ENCODE measurements at regions not wholly inside any gene's neighbourhood (a gene's known extent, or its start where the extent isn't known, plus 50 kb on each side); places are given as distances from the start of the nearest gene placed in this dataset.
A peak's percentile ranks its signal among the peaks of the same experiment; 100 is the strongest.

DNA sequence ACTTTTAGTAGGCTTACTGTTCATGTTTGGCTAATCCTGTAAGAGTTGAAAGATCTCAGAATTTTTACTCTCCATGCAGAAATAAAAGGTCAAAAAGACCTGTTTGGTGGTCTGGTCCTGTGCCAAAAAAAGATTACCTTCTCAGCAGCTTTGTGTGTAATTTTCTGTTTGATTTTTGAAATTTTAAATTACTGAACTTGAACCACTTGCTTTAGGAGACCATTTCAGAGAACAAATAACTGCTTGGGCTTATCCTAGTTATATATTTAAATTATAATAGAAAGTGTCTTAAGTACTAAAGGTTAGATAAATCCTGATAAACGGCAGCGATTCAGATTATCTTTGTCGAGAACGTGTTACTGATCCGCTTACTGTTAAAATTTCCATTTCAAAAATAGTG is 118.3 kb upstream of the GRIK2 start:
- ATAC-seq, result no peak
- TF ChIP-seq CSDC2 (CRISPR knock-in tag; IDR thresholded peaks at IDR 0.05) (no peak), ZC3H10 (CRISPR knock-in tag; IDR thresholded peaks at IDR 0.05) (no peak), ARNTL (CRISPR knock-in tag; IDR thresholded peaks at IDR 0.05; ENCODE audit: borderline replicate concordance, low read depth) (no peak), GLIS3 (CRISPR knock-in tag; IDR thresholded peaks at IDR 0.05) (no peak), TCF4 (CRISPR knock-in tag; IDR thresholded peaks at IDR 0.05; ENCODE audit: borderline replicate concordance) (no peak), OSR1 (CRISPR knock-in tag; IDR thresholded peaks at IDR 0.05) (no peak), ZFP30 (CRISPR knock-in tag; IDR thresholded peaks at IDR 0.05) (no peak), SNAI2 (CRISPR knock-in tag; IDR thresholded peaks at IDR 0.05) (no peak), PPARA (CRISPR knock-in tag; IDR thresholded peaks at IDR 0.05; ENCODE audit: borderline replicate concordance) (no peak), RARB (CRISPR knock-in tag; IDR thresholded peaks at IDR 0.05) (no peak), ZNF565 (CRISPR knock-in tag; conservative IDR thresholded peaks at IDR 0.05; ENCODE audit: low read depth) (no peak)
- TF ChIP-seq, protein P1, sequence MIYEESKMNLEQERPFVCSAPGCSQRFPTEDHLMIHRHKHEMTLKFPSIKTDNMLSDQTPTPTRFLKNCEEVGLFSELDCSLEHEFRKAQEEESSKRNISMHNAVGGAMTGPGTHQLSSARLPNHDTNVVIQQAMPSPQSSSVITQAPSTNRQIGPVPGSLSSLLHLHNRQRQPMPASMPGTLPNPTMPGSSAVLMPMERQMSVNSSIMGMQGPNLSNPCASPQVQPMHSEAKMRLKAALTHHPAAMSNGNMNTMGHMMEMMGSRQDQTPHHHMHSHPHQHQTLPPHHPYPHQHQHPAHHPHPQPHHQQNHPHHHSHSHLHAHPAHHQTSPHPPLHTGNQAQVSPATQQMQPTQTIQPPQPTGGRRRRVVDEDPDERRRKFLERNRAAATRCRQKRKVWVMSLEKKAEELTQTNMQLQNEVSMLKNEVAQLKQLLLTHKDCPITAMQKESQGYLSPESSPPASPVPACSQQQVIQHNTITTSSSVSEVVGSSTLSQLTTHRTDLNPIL (CRISPR knock-in tag; IDR thresholded peaks at IDR 0.05; ENCODE audit: low read depth), result no peak
- TF ChIP-seq, protein P2, sequence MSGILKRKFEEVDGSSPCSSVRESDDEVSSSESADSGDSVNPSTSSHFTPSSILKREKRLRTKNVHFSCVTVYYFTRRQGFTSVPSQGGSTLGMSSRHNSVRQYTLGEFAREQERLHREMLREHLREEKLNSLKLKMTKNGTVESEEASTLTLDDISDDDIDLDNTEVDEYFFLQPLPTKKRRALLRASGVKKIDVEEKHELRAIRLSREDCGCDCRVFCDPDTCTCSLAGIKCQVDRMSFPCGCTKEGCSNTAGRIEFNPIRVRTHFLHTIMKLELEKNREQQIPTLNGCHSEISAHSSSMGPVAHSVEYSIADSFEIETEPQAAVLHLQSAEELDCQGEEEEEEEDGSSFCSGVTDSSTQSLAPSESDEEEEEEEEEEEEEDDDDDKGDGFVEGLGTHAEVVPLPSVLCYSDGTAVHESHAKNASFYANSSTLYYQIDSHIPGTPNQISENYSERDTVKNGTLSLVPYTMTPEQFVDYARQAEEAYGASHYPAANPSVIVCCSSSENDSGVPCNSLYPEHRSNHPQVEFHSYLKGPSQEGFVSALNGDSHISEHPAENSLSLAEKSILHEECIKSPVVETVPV (CRISPR knock-in tag; IDR thresholded peaks at IDR 0.05), result no peak
- TF ChIP-seq, protein P3, sequence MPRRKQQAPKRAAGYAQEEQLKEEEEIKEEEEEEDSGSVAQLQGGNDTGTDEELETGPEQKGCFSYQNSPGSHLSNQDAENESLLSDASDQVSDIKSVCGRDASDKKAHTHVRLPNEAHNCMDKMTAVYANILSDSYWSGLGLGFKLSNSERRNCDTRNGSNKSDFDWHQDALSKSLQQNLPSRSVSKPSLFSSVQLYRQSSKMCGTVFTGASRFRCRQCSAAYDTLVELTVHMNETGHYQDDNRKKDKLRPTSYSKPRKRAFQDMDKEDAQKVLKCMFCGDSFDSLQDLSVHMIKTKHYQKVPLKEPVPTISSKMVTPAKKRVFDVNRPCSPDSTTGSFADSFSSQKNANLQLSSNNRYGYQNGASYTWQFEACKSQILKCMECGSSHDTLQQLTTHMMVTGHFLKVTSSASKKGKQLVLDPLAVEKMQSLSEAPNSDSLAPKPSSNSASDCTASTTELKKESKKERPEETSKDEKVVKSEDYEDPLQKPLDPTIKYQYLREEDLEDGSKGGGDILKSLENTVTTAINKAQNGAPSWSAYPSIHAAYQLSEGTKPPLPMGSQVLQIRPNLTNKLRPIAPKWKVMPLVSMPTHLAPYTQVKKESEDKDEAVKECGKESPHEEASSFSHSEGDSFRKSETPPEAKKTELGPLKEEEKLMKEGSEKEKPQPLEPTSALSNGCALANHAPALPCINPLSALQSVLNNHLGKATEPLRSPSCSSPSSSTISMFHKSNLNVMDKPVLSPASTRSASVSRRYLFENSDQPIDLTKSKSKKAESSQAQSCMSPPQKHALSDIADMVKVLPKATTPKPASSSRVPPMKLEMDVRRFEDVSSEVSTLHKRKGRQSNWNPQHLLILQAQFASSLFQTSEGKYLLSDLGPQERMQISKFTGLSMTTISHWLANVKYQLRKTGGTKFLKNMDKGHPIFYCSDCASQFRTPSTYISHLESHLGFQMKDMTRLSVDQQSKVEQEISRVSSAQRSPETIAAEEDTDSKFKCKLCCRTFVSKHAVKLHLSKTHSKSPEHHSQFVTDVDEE (CRISPR knock-in tag; IDR thresholded peaks at IDR 0.05), result no peak
- TF ChIP-seq, protein P4, sequence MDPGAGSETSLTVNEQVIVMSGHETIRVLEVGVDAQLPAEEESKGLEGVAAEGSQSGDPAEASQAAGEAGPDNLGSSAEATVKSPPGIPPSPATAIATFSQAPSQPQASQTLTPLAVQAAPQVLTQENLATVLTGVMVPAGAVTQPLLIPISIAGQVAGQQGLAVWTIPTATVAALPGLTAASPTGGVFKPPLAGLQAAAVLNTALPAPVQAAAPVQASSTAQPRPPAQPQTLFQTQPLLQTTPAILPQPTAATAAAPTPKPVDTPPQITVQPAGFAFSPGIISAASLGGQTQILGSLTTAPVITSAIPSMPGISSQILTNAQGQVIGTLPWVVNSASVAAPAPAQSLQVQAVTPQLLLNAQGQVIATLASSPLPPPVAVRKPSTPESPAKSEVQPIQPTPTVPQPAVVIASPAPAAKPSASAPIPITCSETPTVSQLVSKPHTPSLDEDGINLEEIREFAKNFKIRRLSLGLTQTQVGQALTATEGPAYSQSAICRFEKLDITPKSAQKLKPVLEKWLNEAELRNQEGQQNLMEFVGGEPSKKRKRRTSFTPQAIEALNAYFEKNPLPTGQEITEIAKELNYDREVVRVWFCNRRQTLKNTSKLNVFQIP (CRISPR knock-in tag; IDR thresholded peaks at IDR 0.05; ENCODE audit: borderline replicate concordance, low read depth), result no peak

DNA sequence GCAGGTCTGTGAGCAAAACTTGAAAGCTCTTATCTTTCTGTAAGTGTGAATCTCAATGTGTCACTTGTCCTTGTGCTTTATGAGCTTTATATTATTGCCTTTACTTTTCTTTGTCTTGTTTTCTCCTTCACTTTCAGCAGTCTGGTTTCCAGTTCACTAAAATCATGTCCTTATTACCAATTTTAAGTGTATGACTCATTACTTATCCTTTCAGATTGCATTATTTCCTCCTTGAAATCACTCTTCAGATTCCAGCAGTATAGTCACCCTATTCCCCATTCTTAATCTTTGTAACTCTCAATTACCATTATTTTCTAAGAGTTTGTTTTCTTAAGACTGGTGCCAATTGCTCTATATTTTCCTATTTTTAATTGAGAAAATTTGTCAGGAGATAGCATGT is 117.4 kb upstream of the GRIK2 start:
- TF ChIP-seq TCF4 (CRISPR knock-in tag; IDR thresholded peaks at IDR 0.05; ENCODE audit: borderline replicate concordance) (no peak), ISL1 (CRISPR knock-in tag; IDR thresholded peaks at IDR 0.05) (peak; percentile 74)

DNA sequence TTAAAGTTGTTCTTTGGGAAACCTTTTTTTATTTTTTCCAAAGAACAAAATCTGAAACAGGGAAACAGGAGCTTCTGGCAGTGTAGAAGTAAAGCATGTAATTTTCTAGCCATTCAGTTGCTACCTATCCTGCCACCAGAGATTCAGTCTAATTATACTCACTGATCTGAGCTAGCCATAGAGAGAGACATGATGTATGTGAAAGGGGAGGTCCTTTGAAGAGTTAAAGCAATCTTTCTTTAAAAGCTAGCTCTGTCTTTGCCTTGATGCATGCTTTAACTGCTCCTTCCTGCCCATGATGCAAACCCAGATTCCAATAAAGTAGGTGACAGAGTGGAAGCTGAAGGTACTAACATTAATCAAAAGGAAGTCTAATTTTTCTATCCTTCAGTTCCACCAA is 114.1 kb upstream of the GRIK2 start:
- no peak for TF ChIP-seq ZNF8 (CRISPR knock-in tag; IDR thresholded peaks at IDR 0.05)
- TF ChIP-seq ZFP3 (CRISPR knock-in tag; IDR thresholded peaks at IDR 0.05), result no peak
- no peak for TF ChIP-seq RARB (CRISPR knock-in tag; IDR thresholded peaks at IDR 0.05)
- TF ChIP-seq, protein P2 (CRISPR knock-in tag; IDR thresholded peaks at IDR 0.05), result no peak
- TF ChIP-seq SNAI2 (CRISPR knock-in tag; IDR thresholded peaks at IDR 0.05), result no peak
- TF ChIP-seq TCF4 (CRISPR knock-in tag; IDR thresholded peaks at IDR 0.05; ENCODE audit: borderline replicate concordance), result no peak
- TF ChIP-seq ZFP30 (CRISPR knock-in tag; IDR thresholded peaks at IDR 0.05), result no peak
- TF ChIP-seq GLIS3 (CRISPR knock-in tag; IDR thresholded peaks at IDR 0.05), result no peak
- no peak for ATAC-seq

More for the DNA sequence above, 117.4 kb upstream of the GRIK2 start:
- ATAC-seq, result no peak

DNA sequence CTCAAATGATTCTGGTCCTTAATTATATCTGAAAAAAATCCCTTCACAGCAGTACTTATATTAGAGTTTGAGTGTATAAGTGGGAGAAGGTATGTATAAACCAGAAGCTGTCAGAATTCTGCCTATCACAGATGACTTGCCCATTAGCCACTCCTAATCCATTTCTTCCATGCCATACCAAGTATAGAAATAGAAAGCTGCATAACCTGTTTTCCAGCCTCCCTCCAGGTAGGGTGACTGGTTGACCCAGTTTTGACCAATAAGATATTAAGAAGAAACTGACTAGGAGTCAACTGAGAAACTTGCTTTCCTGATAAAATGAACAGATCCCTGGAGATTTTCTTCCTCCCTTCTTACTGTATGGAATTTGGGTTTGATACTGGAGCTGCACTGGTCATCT is 112.2 kb upstream of the GRIK2 start:
- no peak for ATAC-seq
- TF ChIP-seq TOX (CRISPR knock-in tag; IDR thresholded peaks at IDR 0.05; ENCODE audit: borderline replicate concordance) (no peak), BACH2 (CRISPR knock-in tag; IDR thresholded peaks at IDR 0.05; ENCODE audit: borderline replicate concordance) (no peak), GLIS3 (CRISPR knock-in tag; IDR thresholded peaks at IDR 0.05) (no peak), RARB (CRISPR knock-in tag; IDR thresholded peaks at IDR 0.05) (no peak), ISL1 (CRISPR knock-in tag; IDR thresholded peaks at IDR 0.05) (no peak), ZNF8 (CRISPR knock-in tag; IDR thresholded peaks at IDR 0.05) (no peak), CSDC2 (CRISPR knock-in tag; IDR thresholded peaks at IDR 0.05) (no peak), ARNTL (CRISPR knock-in tag; IDR thresholded peaks at IDR 0.05; ENCODE audit: borderline replicate concordance, low read depth) (no peak), ESRRG (CRISPR knock-in tag; IDR thresholded peaks at IDR 0.05) (no peak), SNAI2 (CRISPR knock-in tag; IDR thresholded peaks at IDR 0.05) (no peak)
- TF ChIP-seq, protein P3 (CRISPR knock-in tag; IDR thresholded peaks at IDR 0.05), result no peak
- TF ChIP-seq, protein P5, sequence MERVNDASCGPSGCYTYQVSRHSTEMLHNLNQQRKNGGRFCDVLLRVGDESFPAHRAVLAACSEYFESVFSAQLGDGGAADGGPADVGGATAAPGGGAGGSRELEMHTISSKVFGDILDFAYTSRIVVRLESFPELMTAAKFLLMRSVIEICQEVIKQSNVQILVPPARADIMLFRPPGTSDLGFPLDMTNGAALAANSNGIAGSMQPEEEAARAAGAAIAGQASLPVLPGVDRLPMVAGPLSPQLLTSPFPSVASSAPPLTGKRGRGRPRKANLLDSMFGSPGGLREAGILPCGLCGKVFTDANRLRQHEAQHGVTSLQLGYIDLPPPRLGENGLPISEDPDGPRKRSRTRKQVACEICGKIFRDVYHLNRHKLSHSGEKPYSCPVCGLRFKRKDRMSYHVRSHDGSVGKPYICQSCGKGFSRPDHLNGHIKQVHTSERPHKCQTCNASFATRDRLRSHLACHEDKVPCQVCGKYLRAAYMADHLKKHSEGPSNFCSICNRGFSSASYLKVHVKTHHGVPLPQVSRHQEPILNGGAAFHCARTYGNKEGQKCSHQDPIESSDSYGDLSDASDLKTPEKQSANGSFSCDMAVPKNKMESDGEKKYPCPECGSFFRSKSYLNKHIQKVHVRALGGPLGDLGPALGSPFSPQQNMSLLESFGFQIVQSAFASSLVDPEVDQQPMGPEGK (CRISPR knock-in tag; IDR thresholded peaks at IDR 0.05; ENCODE audit: borderline replicate concordance), result no peak
